ENCODE measurements at regions not wholly inside any gene's neighbourhood (a gene's known extent, or its start where the extent isn't known, plus 50 kb on each side); places are given as distances from the start of the nearest gene placed in this dataset.

- Mint-ChIP-seq H3K9me3 (no peaks in the 10 kb centered on the region), H3K27me3 (no peaks in the 10 kb centered on the region), H3K4me3 (no peak overlapping the region), H3K27ac (no peak overlapping the region), H3K36me3 (no peaks in the 10 kb centered on the region), H3K4me1 (no peaks in the 10 kb centered on the region)
- ATAC-seq: no peak
Observed at GRCh38 chr2:133654949-133655348, 86.7 kb upstream of the NCKAP5 start.

GRCh38 chr2:133655610-133656009, 87.3 kb upstream of the NCKAP5 start:
- no peaks in the 10 kb centered on the region for H3K9me3 Mint-ChIP-seq
- H3K36me3 Mint-ChIP-seq: no peaks in the 10 kb centered on the region
- no peaks in the 10 kb centered on the region for H3K27me3 Mint-ChIP-seq
- no peak overlapping the region for H3K27ac Mint-ChIP-seq
- H3K4me3 Mint-ChIP-seq: no peak overlapping the region
- ATAC-seq: no peak
- no peaks in the 10 kb centered on the region for H3K4me1 Mint-ChIP-seq

- H3K9me3 Mint-ChIP-seq: no peaks in the 10 kb centered on the region
- H3K4me3 Mint-ChIP-seq: no peak overlapping the region
- no peak overlapping the region for H3K27ac Mint-ChIP-seq
- no peak for ATAC-seq
- no peaks in the 10 kb centered on the region for H3K27me3 Mint-ChIP-seq
- H3K36me3 Mint-ChIP-seq: no peaks in the 10 kb centered on the region
- no peaks in the 10 kb centered on the region for H3K4me1 Mint-ChIP-seq
Observed at GRCh38 chr2:133657591-133657990, 89.3 kb upstream of the NCKAP5 start.

- Mint-ChIP-seq H3K9me3 (no peaks in the 10 kb centered on the region), H3K4me1 (no peaks in the 10 kb centered on the region), H3K36me3 (no peaks in the 10 kb centered on the region), H3K4me3 (no peak overlapping the region), H3K27me3 (no peaks in the 10 kb centered on the region), H3K27ac (no peak overlapping the region)
- ATAC-seq: no peak
Observed at GRCh38 chr2:133658020-133658903, 90.0 kb upstream of the NCKAP5 start.

- Mint-ChIP-seq H3K36me3 (no peaks in the 10 kb centered on the region), H3K4me1 (no peaks in the 10 kb centered on the region), H3K4me3 (no peak overlapping the region), H3K27ac (no peak overlapping the region), H3K9me3 (no peaks in the 10 kb centered on the region), H3K27me3 (no peaks in the 10 kb centered on the region)
- no peak for ATAC-seq
Observed at GRCh38 chr2:133660510-133660909, 92.2 kb upstream of the NCKAP5 start.

- H3K4me3 Mint-ChIP-seq: no peak overlapping the region
- no peak for ATAC-seq
- H3K9me3 Mint-ChIP-seq: no peaks in the 10 kb centered on the region
- H3K27me3 Mint-ChIP-seq: no peaks in the 10 kb centered on the region
- no peaks in the 10 kb centered on the region for H3K36me3 Mint-ChIP-seq
- no peaks in the 10 kb centered on the region for H3K4me1 Mint-ChIP-seq
- no peak overlapping the region for H3K27ac Mint-ChIP-seq
Observed at GRCh38 chr2:133661392-133661791, 93.1 kb upstream of the NCKAP5 start.

GRCh38 chr2:133666621-133667020, 98.4 kb upstream of the NCKAP5 start:
- Mint-ChIP-seq H3K4me1 (no peaks in the 10 kb centered on the region), H3K27ac (no peak overlapping the region), H3K4me3 (no peak overlapping the region), H3K36me3 (no peaks in the 10 kb centered on the region), H3K9me3 (peaks cover 8% of the 10 kb centered on the region), H3K27me3 (no peaks in the 10 kb centered on the region)
- no peak for ATAC-seq

GRCh38 chr2:133667085-133667484, 98.8 kb upstream of the NCKAP5 start:
- Mint-ChIP-seq H3K27ac (no peak overlapping the region), H3K4me3 (no peak overlapping the region), H3K27me3 (no peaks in the 10 kb centered on the region), H3K9me3 (peaks cover 8% of the 10 kb centered on the region), H3K36me3 (no peaks in the 10 kb centered on the region), H3K4me1 (no peaks in the 10 kb centered on the region)
- no peak for ATAC-seq

- H3K27ac Mint-ChIP-seq: no peak overlapping the region
- no peaks in the 10 kb centered on the region for H3K36me3 Mint-ChIP-seq
- ATAC-seq: no peak
- H3K4me1 Mint-ChIP-seq: no peaks in the 10 kb centered on the region
- H3K9me3 Mint-ChIP-seq: peaks cover 8% of the 10 kb centered on the region
- H3K4me3 Mint-ChIP-seq: no peak overlapping the region
- H3K27me3 Mint-ChIP-seq: no peaks in the 10 kb centered on the region
Observed at GRCh38 chr2:133667968-133668367, 99.7 kb upstream of the NCKAP5 start.

- Mint-ChIP-seq H3K4me1 (no peaks in the 10 kb centered on the region), H3K9me3 (peaks cover 8% of the 10 kb centered on the region), H3K36me3 (no peaks in the 10 kb centered on the region), H3K4me3 (no peak overlapping the region), H3K27me3 (no peaks in the 10 kb centered on the region), H3K27ac (no peak overlapping the region)
- no peak for ATAC-seq
Observed at GRCh38 chr2:133668547-133668946, 100.3 kb upstream of the NCKAP5 start.

GRCh38 chr2:133673305-133673905, 105.1 kb upstream of the NCKAP5 start:
- Mint-ChIP-seq H3K27me3 (no peaks in the 10 kb centered on the region), H3K4me1 (no peaks in the 10 kb centered on the region), H3K4me3 (no peak overlapping the region), H3K27ac (no peak overlapping the region), H3K36me3 (no peaks in the 10 kb centered on the region), H3K9me3 (peaks cover 8% of the 10 kb centered on the region)
- ATAC-seq: no peak

- peaks cover 4% of the 10 kb centered on the region for H3K9me3 Mint-ChIP-seq
- ATAC-seq: no peak
- H3K27ac Mint-ChIP-seq: no peak overlapping the region
- no peak overlapping the region for H3K4me3 Mint-ChIP-seq
- no peaks in the 10 kb centered on the region for H3K4me1 Mint-ChIP-seq
- H3K36me3 Mint-ChIP-seq: no peaks in the 10 kb centered on the region
- H3K27me3 Mint-ChIP-seq: no peaks in the 10 kb centered on the region
Observed at GRCh38 chr2:133674066-133674432, 105.8 kb upstream of the NCKAP5 start.

GRCh38 chr2:133674433-133675331, 106.4 kb upstream of the NCKAP5 start:
- H3K4me3 Mint-ChIP-seq: no peak overlapping the region
- peaks cover 2% of the 10 kb centered on the region for H3K9me3 Mint-ChIP-seq
- no peak for ATAC-seq
- no peak overlapping the region for H3K27ac Mint-ChIP-seq
- no peaks in the 10 kb centered on the region for H3K4me1 Mint-ChIP-seq
- H3K27me3 Mint-ChIP-seq: no peaks in the 10 kb centered on the region
- H3K36me3 Mint-ChIP-seq: no peaks in the 10 kb centered on the region

GRCh38 chr2:133676392-133677130, 108.3 kb upstream of the NCKAP5 start:
- no peak overlapping the region for H3K4me3 Mint-ChIP-seq
- no peaks in the 10 kb centered on the region for H3K9me3 Mint-ChIP-seq
- H3K36me3 Mint-ChIP-seq: no peaks in the 10 kb centered on the region
- H3K27me3 Mint-ChIP-seq: no peaks in the 10 kb centered on the region
- H3K27ac Mint-ChIP-seq: no peak overlapping the region
- ATAC-seq: no peak
- H3K4me1 Mint-ChIP-seq: no peaks in the 10 kb centered on the region

Data from stimulated activated memory B cell treated with anti-CD40 and anti-IgM and Interleukin-4, amounts not matched to agents 10 μg/mL and 1 μg/mL and 100 μg/mL, for 72 hours (primary cell).